Left hindlimb (tissue), 1 donor: ENCODE measurements at regions not wholly inside any gene's neighbourhood (a gene's known extent, or its start where the extent isn't known, plus 50 kb on each side); places are given as distances from the start of the nearest gene placed in this dataset.
"Not testable (repeated sequence)": the region's sequence is repeated elsewhere in the genome, so short reads cannot be mapped to it uniquely, and the experiment has no call there.

Source experiments
- DNase-seq: peaks from one replicate; pipeline ENCODE4 v3.0.0-alpha.2; 2018

DNA sequence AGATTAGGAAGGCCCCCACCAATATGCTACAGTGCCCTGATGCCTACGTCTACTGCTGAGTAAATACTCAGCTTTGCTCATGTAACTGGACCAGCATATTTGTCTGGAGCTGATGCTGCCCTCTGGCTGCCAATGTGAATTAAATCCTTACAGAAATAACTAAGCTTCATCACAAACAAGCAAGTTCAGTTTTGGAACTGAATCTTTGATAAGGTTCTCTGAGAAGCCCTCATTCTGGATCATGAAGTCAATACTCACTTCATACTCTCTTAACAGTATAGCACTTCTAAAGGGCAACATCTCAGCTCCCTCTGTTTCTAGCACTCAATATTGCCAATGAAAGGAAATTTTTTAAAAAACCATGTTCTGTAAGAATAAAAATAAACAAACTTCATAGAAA is 246.7 kb downstream of the ETV1 start:
- peak; percentile 29 for DNase-seq

GRCh38 chr7:13743226-13743625 is 246.2 kb downstream of the ETV1 start:
- no peak for DNase-seq

DNA sequence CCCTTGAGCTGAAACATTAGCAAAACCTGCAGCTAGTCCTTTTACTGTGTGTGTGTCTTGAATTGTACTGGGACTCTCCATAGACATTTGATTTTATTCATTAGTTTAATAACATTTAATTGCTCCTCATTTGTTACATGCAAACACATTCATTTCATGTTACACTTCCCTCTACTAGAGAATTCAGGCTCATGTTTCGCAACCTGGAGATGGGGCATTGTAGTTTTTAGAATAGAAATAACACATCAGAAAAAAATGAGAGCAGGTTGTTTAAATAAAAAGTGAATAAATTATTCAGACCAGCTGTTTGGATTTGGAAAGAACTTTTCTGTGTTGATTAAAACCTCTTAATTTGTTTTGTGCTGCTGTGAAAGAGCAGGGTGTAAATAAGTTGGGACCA is 243.9 kb downstream of the ETV1 start:
- DNase-seq, result no peak

GRCh38 chr7:13748998-13749397 is 240.5 kb downstream of the ETV1 start:
- no peak for DNase-seq

GRCh38 chr7:13749636-13750035 is 239.8 kb downstream of the ETV1 start:
- no peak for DNase-seq

GRCh38 chr7:13751766-13752165 is 237.7 kb downstream of the ETV1 start:
- DNase-seq, result no peak

GRCh38 chr7:13757841-13758240 is 231.6 kb downstream of the ETV1 start:
- no peak for DNase-seq

GRCh38 chr7:13765853-13766252 is 223.6 kb downstream of the ETV1 start:
- not testable (repeated sequence) for DNase-seq

GRCh38 chr7:13770305-13770704 is 219.2 kb downstream of the ETV1 start:
- no peak for DNase-seq

GRCh38 chr7:13774976-13775375 is 214.5 kb downstream of the ETV1 start:
- no peak for DNase-seq

DNA sequence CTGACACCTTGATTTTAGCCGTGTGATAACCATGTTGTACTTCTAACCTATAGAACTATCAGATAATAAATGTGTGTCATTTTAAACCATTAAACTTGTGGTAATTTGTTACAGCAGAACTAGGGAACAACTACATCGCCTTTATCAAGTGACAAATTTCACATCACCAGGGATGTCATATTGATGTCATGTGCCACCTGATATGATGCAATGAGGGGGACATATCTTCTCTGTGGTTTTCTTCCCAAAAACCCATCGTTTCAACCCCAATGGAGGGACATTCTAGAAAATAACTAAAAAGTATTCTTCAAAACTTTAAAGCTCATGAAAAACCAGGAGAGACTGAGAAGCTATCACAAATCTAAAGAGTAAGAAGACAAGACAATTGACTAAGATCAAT is 212.2 kb downstream of the ETV1 start:
- DNase-seq, result no peak

GRCh38 chr7:13778967-13779366 is 210.5 kb downstream of the ETV1 start:
- DNase-seq, result no peak

- DNase-seq, result no peak
These were observed 198.9 kb downstream of the ETV1 start for GRCh38 chr7:13790611-13791010.

- no peak for DNase-seq
These were observed 197.3 kb downstream of the ETV1 start for GRCh38 chr7:13792208-13792607.

GRCh38 chr7:13793926-13794325 is 195.5 kb downstream of the ETV1 start:
- no peak for DNase-seq

DNA sequence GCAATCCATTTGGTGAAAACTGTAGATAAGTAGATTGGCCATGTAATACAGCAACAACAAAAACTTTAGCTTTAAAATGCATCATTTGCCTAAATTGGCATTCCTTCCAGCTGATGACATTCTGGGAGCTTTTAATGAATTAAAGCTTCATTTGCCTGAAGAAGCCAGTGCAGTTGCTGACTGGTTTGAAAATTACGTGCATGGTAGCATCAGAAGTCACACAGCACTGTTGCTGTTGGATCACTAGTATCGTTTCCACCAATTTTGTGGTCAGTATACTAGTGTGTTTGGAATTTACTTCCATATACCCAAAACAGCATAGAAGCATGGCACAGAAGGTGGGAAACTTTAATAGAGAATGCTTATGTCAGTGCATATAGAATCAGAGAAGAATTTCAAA is 194.9 kb downstream of the ETV1 start:
- no peak for DNase-seq

GRCh38 chr7:13797545-13797944 is 191.9 kb downstream of the ETV1 start:
- no peak for DNase-seq

DNA sequence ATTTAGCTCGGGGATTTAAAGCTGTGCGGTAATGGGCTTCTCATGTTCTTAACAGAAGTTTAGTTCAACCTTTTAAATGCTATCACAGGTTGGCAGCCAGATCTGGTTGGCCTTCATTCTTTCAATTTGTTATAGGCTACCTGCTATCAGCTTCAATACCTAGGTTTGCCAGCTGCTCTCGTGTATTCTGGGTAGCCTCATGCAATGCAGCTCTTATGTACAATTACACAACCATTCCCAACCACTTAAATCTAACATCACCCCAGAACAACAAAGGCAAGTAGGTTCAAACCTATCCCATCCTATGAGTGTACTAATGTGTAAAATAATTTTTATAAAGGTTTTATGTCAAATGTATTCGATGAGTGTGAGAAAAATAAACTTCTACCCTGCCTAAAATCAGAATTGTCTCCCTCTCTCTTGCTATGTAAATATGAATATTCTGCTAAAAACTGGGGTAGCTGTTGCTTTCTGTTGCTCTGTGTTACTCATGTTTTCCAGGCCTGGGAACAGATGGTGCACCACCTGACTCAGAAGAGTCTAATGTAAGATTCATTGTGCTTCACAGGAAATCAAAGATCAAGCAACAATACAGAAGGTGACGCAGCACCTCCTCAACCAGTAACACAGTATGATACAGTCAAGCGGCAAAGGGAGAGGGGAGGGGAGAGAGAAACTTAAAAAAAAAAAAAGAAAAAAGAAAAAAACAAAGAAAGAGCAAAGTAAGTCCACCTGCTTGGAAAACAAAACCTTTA is 188.6 kb downstream of the ETV1 start:
- DNase-seq, result peak; percentile 31

GRCh38 chr7:13801669-13802068 is 187.8 kb downstream of the ETV1 start:
- no peak for DNase-seq

- DNase-seq, result no peak
These were observed 186.8 kb downstream of the ETV1 start for GRCh38 chr7:13802651-13803050.

- DNase-seq, result no peak
These were observed 186.3 kb downstream of the ETV1 start for GRCh38 chr7:13803134-13803533.

- not testable (repeated sequence) for DNase-seq
These were observed 183.2 kb downstream of the ETV1 start for GRCh38 chr7:13806089-13806867.

- DNase-seq, result not testable (repeated sequence)
These were observed 172.2 kb downstream of the ETV1 start for GRCh38 chr7:13817230-13817629.

- no peak for DNase-seq
These were observed 168.2 kb downstream of the ETV1 start for GRCh38 chr7:13821152-13821787.
